H9 (cell line): ENCODE measurements at regions not wholly inside any gene's neighbourhood (a gene's known extent, or its start where the extent isn't known, plus 50 kb on each side); places are given as distances from the start of the nearest gene placed in this dataset.

Experiments
- DNase-seq: peaks from one replicate; pipeline ENCODE4 v3.0.0-alpha.2; 2017
- H2AFZ ChIP-seq: one replicate; pipeline ENCODE4 v1.6.1; 2013; ENCODE audit warnings: mild to moderate bottlenecking, low read length, control low read depth, moderate library complexity
- H2AK5ac ChIP-seq: 2 replicates; pipeline ENCODE4 v1.6.1; 2013; ENCODE audit warnings: low read length, control low read depth, mixed read lengths; ENCODE audit not compliant: insufficient read length
- H2BK120ac ChIP-seq: one replicate; pipeline ENCODE4 v1.6.1; 2013; ENCODE audit warnings: low read depth, mild to moderate bottlenecking, low read length, control low read depth, inconsistent platforms; ENCODE audit not compliant: poor library complexity, severe bottlenecking
- H2BK12ac ChIP-seq: 2 replicates; pipeline ENCODE4 v1.6.1; 2013; ENCODE audit warnings: low read length, control low read depth, mixed read lengths, low read depth; ENCODE audit not compliant: insufficient read length
- H2BK15ac ChIP-seq: 2 replicates; pipeline ENCODE4 v1.6.1; 2013; ENCODE audit warnings: low read depth, low read length, control low read depth
- H2BK20ac ChIP-seq: one replicate; pipeline ENCODE4 v1.6.1; 2013; ENCODE audit warnings: low read depth, mild to moderate bottlenecking, low read length, control low read depth, inconsistent platforms; ENCODE audit not compliant: poor library complexity, severe bottlenecking
- H2BK5ac ChIP-seq: 2 replicates; pipeline ENCODE4 v1.6.1; 2013; ENCODE audit warnings: low read length, control low read depth, mixed read lengths; ENCODE audit not compliant: insufficient read length
- H3K14ac ChIP-seq: 2 replicates; pipeline ENCODE4 v1.6.1; 2013; ENCODE audit warnings: low read length, control low read depth; ENCODE audit not compliant: insufficient read depth
- H3K18ac ChIP-seq: 2 replicates; pipeline ENCODE4 v1.6.1; 2013; ENCODE audit warnings: low read depth, mild to moderate bottlenecking, mixed read lengths, low read length, control low read depth; ENCODE audit not compliant: insufficient read length
- H3K23ac ChIP-seq: 2 replicates; pipeline ENCODE4 v1.6.1; 2013; ENCODE audit warnings: low read length, control low read depth, mixed read lengths, low read depth; ENCODE audit not compliant: insufficient read length
- H3K23me2 ChIP-seq: 2 replicates; pipeline ENCODE4 v1.6.1; 2013; ENCODE audit warnings: low read depth, mild to moderate bottlenecking, mixed read lengths, low read length, control low read depth; ENCODE audit not compliant: insufficient read length, poor library complexity, severe bottlenecking
- H3K27ac ChIP-seq: 2 replicates; pipeline ENCODE4 v1.5.1; 2013; ENCODE audit warnings: low read length, control low read depth, mixed read lengths, low read depth; ENCODE audit not compliant: insufficient read length
- H3K27me3 ChIP-seq: 2 replicates; pipeline ENCODE4 v1.6.1; 2013; ENCODE audit warnings: low read length, control low read depth, inconsistent platforms; ENCODE audit not compliant: insufficient read depth
- H3K4ac ChIP-seq: 2 replicates; pipeline ENCODE4 v1.6.1; 2013; ENCODE audit warnings: low read depth, mild to moderate bottlenecking, control low read depth, inconsistent platforms, low read length, moderate library complexity
- H3K4me1 ChIP-seq: 2 replicates; pipeline ENCODE4 v1.6.1; 2013; ENCODE audit warnings: low read length, control low read depth, inconsistent platforms; ENCODE audit not compliant: insufficient read depth
- H3K4me2 ChIP-seq: 2 replicates; pipeline ENCODE4 v1.6.1; 2013; ENCODE audit warnings: low read length, control low read depth, mixed read lengths; ENCODE audit not compliant: insufficient read length, insufficient read depth
- H3K56ac ChIP-seq: 2 replicates; pipeline ENCODE4 v1.6.1; 2013; ENCODE audit warnings: low read depth, mild to moderate bottlenecking, mixed read lengths, low read length, control low read depth; ENCODE audit not compliant: insufficient read length
- H3K79me1 ChIP-seq: 2 replicates; pipeline ENCODE4 v1.6.1; 2013; ENCODE audit warnings: low read depth, mild to moderate bottlenecking, moderate library complexity, low read length, control low read depth, inconsistent platforms; ENCODE audit not compliant: insufficient read depth, poor library complexity, severe bottlenecking
- H3K79me2 ChIP-seq: 2 replicates; pipeline ENCODE4 v1.6.1; 2013; ENCODE audit warnings: low read length, control low read depth, inconsistent platforms; ENCODE audit not compliant: insufficient read depth
- H3K9ac ChIP-seq: 2 replicates; pipeline ENCODE4 v1.6.1; 2013; ENCODE audit warnings: low read length, control low read depth, mixed read lengths; ENCODE audit not compliant: insufficient read length; ENCODE audit errors: extremely low read depth
- H3K9me3 ChIP-seq: one replicate; pipeline ENCODE4 v1.6.1; 2013; ENCODE audit warnings: low read depth, low read length, inconsistent platforms; ENCODE audit not compliant: control insufficient read depth
- H3T11ph ChIP-seq: one replicate; pipeline ENCODE4 v1.6.1; 2013; ENCODE audit warnings: mild to moderate bottlenecking, low read length, control low read depth, inconsistent platforms
- H4K20me1 ChIP-seq: one replicate; pipeline ENCODE4 v1.6.1; 2013; ENCODE audit not compliant: control insufficient read depth, insufficient read length, insufficient read depth
- H4K5ac ChIP-seq: 2 replicates; pipeline ENCODE4 v1.6.1; 2013; ENCODE audit warnings: low read depth, mild to moderate bottlenecking, mixed read lengths, low read length, control low read depth; ENCODE audit not compliant: insufficient read length
- H4K8ac ChIP-seq: replicated peaks from 2 replicates; pipeline ENCODE4 v1.6.1; 2013; ENCODE audit warnings: low read length, control low read depth, mixed read lengths, low read depth; ENCODE audit not compliant: insufficient read length
- H4K91ac ChIP-seq: 2 replicates; pipeline ENCODE4 v1.6.1; 2013; ENCODE audit warnings: low read depth, mild to moderate bottlenecking, moderate library complexity, mixed read lengths, low read length, control low read depth; ENCODE audit not compliant: insufficient read length
- H3K27ac Mint-ChIP-seq, 3 experiments: 2 replicates in 2 of 3; 3 replicates in 1 of 3; pipeline ENCODE4 v1.8.0; 2020 to 2021; ENCODE audit warnings: mixed read lengths in 3 of 3, mild to moderate bottlenecking in 1 of 3, moderate library complexity in 1 of 3
- H3K27me3 Mint-ChIP-seq: 2 replicates; pipeline ENCODE4 v1.8.0; 2021; ENCODE audit warnings: low read depth, mild to moderate bottlenecking, moderate library complexity, mixed read lengths
- H3K36me3 Mint-ChIP-seq, 3 experiments: 2 replicates in 2 of 3; 3 replicates in 1 of 3; pipeline ENCODE4 v1.8.0; 2020 to 2021; ENCODE audit warnings: low read depth in 3 of 3, mixed read lengths in 3 of 3; ENCODE audit not compliant: insufficient read depth in 1 of 3
- H3K4me1 Mint-ChIP-seq, 2 experiments: 2 replicates each; pipeline ENCODE4 v1.8.0; 2020; ENCODE audit warnings: mixed read lengths in 2 of 2
- H3K4me3 Mint-ChIP-seq, 2 experiments: 2 replicates in 1 of 2; 3 replicates in 1 of 2; pipeline ENCODE4 v1.8.0; 2020 to 2021; ENCODE audit warnings: mild to moderate bottlenecking in 2 of 2, mixed read lengths in 2 of 2, moderate library complexity in 1 of 2
- H3K9me3 Mint-ChIP-seq, 2 experiments: 2 replicates in 1 of 2; 3 replicates in 1 of 2; pipeline ENCODE4 v1.8.0; 2020; ENCODE audit warnings: mild to moderate bottlenecking in 2 of 2, mixed read lengths in 2 of 2, moderate library complexity in 1 of 2
- WGBS: extraction: QIAGEN DNeasy Blood & Tissue Kit; methylation state at CpG from one replicate; pipeline ENCODE4 v1.1.7; 2013; ENCODE audit warnings: missing lambda C conversion rate, low lambda C conversion rate, mixed read lengths; ENCODE audit not compliant: insufficient read length; ENCODE audit errors: extremely low coverage; 5-methylcytosine and 5-hydroxymethylcytosine counted together
- TF ChIP-seq, protein P1 (sequence below): fragments of 200-600 bp; sonication (generic); conservative IDR thresholded peaks from 3 replicates; pipeline ENCODE4 v1.8.0; 2021; ENCODE audit warnings: antibody characterized with exemption, mild to moderate bottlenecking

DNA sequence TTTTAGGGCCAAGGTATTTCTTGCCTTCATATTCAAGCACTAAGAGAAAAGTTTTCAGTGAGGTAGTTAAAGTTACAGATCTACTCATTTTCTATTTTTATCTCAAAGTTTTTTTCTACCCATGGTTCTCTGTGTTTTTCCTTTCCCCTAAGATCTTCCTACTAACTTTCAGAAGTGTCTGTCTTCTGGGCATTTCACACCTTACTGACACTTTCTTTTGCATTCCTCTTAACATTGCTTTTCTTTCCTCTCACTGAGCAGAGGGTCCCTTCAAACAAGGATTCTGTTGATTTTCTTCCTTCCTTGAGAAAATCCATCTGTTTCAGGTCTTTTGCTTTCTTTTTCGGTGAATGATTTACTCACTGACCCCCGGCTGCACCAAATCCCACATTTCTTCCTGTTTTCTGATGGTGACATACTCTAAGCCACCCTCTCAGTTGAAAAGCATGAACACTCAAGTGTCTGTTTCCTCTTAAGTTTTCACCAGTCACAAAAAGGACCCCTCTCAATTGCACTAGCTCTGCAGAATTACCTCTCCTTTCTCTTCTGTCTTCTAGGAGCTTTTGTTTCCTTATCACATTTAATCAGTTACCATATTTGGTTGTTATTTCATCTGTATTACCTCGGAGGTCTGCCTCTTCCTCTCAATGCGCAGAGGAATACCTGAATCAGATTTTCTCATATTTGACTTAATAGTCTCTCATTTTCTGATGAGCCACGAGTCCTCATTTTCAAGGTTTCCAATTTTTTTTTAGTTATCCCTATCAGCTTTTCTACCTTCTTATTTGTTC lies 73.5 kb upstream of the RNF217 start:
- peaks cover 43 to 47% of the 10 kb centered on the region in 2 experiments for H3K4me1 Mint-ChIP-seq
- Histone ChIP-seq H2AK5ac (no peak overlapping the region), H3T11ph (no peak overlapping the region), H3K23ac (no peak overlapping the region), H3K4me2 (no peak overlapping the region), H3K9me3 (no peaks in the 10 kb centered on the region), H3K27me3 (no peaks in the 10 kb centered on the region), H2BK12ac (no peak overlapping the region), H3K4me1 (peaks cover 7% of the 10 kb centered on the region; the same call in 1 of the 2 replicates), H2BK120ac (no peak overlapping the region), H2BK15ac (no peak overlapping the region), H3K4ac (no peak overlapping the region), H3K79me2 (no peaks in the 10 kb centered on the region), H4K91ac (no peak overlapping the region), H3K14ac (no peak overlapping the region), H3K56ac (no peak overlapping the region), H4K8ac (no peak overlapping the region), H4K20me1 (no peaks in the 10 kb centered on the region), H2AFZ (no peak overlapping the region), H4K5ac (no peak overlapping the region), H3K23me2 (no peaks in the 10 kb centered on the region), H3K79me1 (no peaks in the 10 kb centered on the region), H2BK5ac (no peak overlapping the region), H3K18ac (no peak overlapping the region), H3K27ac (no peak overlapping the region), H3K9ac (no peak overlapping the region), H2BK20ac (no peak overlapping the region)
- no CpG with 5 or more reads among the region's 5 CpGs for WGBS
- TF ChIP-seq, protein P1, sequence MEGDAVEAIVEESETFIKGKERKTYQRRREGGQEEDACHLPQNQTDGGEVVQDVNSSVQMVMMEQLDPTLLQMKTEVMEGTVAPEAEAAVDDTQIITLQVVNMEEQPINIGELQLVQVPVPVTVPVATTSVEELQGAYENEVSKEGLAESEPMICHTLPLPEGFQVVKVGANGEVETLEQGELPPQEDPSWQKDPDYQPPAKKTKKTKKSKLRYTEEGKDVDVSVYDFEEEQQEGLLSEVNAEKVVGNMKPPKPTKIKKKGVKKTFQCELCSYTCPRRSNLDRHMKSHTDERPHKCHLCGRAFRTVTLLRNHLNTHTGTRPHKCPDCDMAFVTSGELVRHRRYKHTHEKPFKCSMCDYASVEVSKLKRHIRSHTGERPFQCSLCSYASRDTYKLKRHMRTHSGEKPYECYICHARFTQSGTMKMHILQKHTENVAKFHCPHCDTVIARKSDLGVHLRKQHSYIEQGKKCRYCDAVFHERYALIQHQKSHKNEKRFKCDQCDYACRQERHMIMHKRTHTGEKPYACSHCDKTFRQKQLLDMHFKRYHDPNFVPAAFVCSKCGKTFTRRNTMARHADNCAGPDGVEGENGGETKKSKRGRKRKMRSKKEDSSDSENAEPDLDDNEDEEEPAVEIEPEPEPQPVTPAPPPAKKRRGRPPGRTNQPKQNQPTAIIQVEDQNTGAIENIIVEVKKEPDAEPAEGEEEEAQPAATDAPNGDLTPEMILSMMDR, result no peak
- peaks cover 2% of the 10 kb centered on the region; the same call in 1 of the 2 replicates for H3K27me3 Mint-ChIP-seq
- H3K27ac Mint-ChIP-seq, result peak overlapping the region in 1 of 3 experiments; percentile 51; a peak in 3 of 7 replicates
- peaks cover 4 to 13% (median 7%) of the 10 kb centered on the region in 3 experiments; a peak in 5 of 7 replicates for H3K36me3 Mint-ChIP-seq
- no peak overlapping the region for H3K4me3 Mint-ChIP-seq
- DNase-seq, result no peak
- H3K9me3 Mint-ChIP-seq, result peaks cover 8 to 17% of the 10 kb centered on the region in 2 experiments
